Effector memory CD4-positive, alpha-beta T cell (primary cell): ENCODE measurements at regions not wholly inside any gene's neighbourhood (a gene's known extent, or its start where the extent isn't known, plus 50 kb on each side); places are given as distances from the start of the nearest gene placed in this dataset.

ENCODE experiments used
- DNase-seq, 3 donors: peaks; one replicate each; pipeline ENCODE4 v3.0.0-alpha.2; 2020
- H3K27ac ChIP-seq: 2 replicates; pipeline ENCODE4 v1.7.0; 2013; ENCODE audit warnings: mild to moderate bottlenecking, low read length, moderate library complexity; ENCODE audit not compliant: insufficient read depth, poor library complexity, severe bottlenecking
- H3K27me3 ChIP-seq: replicated peaks from 2 replicates; pipeline ENCODE4 v1.7.0; 2013; ENCODE audit warnings: mild to moderate bottlenecking, low read length; ENCODE audit not compliant: insufficient read depth, control insufficient read depth, poor library complexity, severe bottlenecking
- H3K36me3 ChIP-seq: 2 replicates; pipeline ENCODE4 v1.7.0; 2013; ENCODE audit warnings: mild to moderate bottlenecking, low read length, moderate library complexity; ENCODE audit not compliant: control insufficient read depth, insufficient read depth
- H3K4me1 ChIP-seq: 2 replicates; pipeline ENCODE4 v1.7.0; 2013; ENCODE audit warnings: low read length, mild to moderate bottlenecking; ENCODE audit not compliant: control insufficient read depth, insufficient read depth, poor library complexity, severe bottlenecking
- H3K4me3 ChIP-seq: 2 replicates; pipeline ENCODE4 v1.7.0; 2013; ENCODE audit warnings: low read length, low read depth, mild to moderate bottlenecking; ENCODE audit not compliant: insufficient read depth, poor library complexity, severe bottlenecking
- H3K9me3 ChIP-seq: 2 replicates; pipeline ENCODE4 v1.7.0; 2013; ENCODE audit warnings: mild to moderate bottlenecking, low read length, moderate library complexity; ENCODE audit not compliant: control insufficient read depth

DNA sequence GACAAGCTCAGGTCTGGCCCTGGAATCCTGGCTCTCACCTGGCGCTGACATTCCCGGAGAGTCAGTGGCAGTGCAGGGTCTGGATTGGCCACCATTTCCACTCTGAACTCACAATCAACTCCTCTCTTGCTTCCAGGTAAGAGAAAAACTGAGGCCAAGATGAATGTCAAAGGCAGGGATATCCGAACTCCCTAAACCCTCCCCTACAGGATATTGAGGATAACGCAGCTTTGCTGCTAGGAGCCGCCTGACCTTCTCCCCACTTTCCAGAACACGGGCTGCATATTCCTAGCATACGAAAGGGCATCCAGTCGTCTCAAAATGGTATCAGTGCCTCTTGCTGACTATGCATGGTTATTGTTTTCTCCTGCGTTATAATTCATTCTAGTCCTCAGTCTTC lies 473.4 kb downstream of the SOX9 start:
- Histone ChIP-seq H3K36me3 (no peaks in the 10 kb centered on the region), H3K27ac (no peak overlapping the region), H3K9me3 (no peaks in the 10 kb centered on the region), H3K4me1 (peaks cover 8% of the 10 kb centered on the region), H3K4me3 (no peak overlapping the region), H3K27me3 (no peaks in the 10 kb centered on the region)
- no peak for DNase-seq
